ACC112 (cell line): ENCODE measurements at regions not wholly inside any gene's neighbourhood (a gene's known extent, or its start where the extent isn't known, plus 50 kb on each side); places are given as distances from the start of the nearest gene placed in this dataset.
"Not testable (repeated sequence)": the region's sequence is repeated elsewhere in the genome, so short reads cannot be mapped to it uniquely, and the experiment has no call there.

ENCODE experiments used
- H2AFZ ChIP-seq: fragments of 200-600 bp; sonication (generic); one replicate; pipeline ENCODE4 v1.6.0; 2017; ENCODE audit warnings: antibody characterized with exemption, low read length; ENCODE audit not compliant: unreplicated experiment
- H3K27ac ChIP-seq: fragments of 200-600 bp; sonication (generic); 2 replicates; pipeline ENCODE4 v1.5.1; 2014; ENCODE audit warnings: low read depth, mild to moderate bottlenecking, antibody characterized with exemption, low read length, moderate library complexity
- H3K27me3 ChIP-seq: fragments of 200-600 bp; sonication (generic); 2 replicates; pipeline ENCODE4 v1.6.1; 2014; ENCODE audit warnings: mild to moderate bottlenecking, antibody characterized with exemption, low read length, moderate library complexity, mixed read lengths; ENCODE audit not compliant: insufficient read depth
- H3K36me3 ChIP-seq: fragments of 200-600 bp; sonication (generic); 2 replicates; pipeline ENCODE4 v1.6.1; 2016; ENCODE audit warnings: mild to moderate bottlenecking, antibody characterized with exemption, low read length, moderate library complexity, mixed read lengths; ENCODE audit not compliant: insufficient read depth
- H3K4me1 ChIP-seq: fragments of 200-600 bp; sonication (generic); one replicate; pipeline ENCODE4 v1.6.1; 2016; ENCODE audit warnings: low read length, mixed read lengths; ENCODE audit not compliant: insufficient read depth, unreplicated experiment, control insufficient read depth
- H3K4me3 ChIP-seq: fragments of 200-600 bp; sonication (generic); 2 replicates; pipeline ENCODE4 v1.5.1; 2014; ENCODE audit warnings: mild to moderate bottlenecking, low read depth, low read length
- H3K79me2 ChIP-seq: fragments of 200-600 bp; sonication (generic); one replicate; pipeline ENCODE4 v1.6.0; 2016; ENCODE audit warnings: low read length; ENCODE audit not compliant: control insufficient read depth, unreplicated experiment, insufficient read depth

GRCh38 chr6:166253778-166254204 is 54.4 kb downstream of the PRR18 start:
- Histone ChIP-seq H3K4me3 (0 out of 2 replicates have a peak overlapping the region, but pooled peaks have one; percentile 42), H3K79me2 (no peaks in the 10 kb centered on the region), H3K4me1 (no peaks in the 10 kb centered on the region), H3K27ac (no peak overlapping the region), H2AFZ (no peak overlapping the region), H3K36me3 (no peaks in the 10 kb centered on the region), H3K27me3 (peaks cover 67% of the 10 kb centered on the region)

DNA sequence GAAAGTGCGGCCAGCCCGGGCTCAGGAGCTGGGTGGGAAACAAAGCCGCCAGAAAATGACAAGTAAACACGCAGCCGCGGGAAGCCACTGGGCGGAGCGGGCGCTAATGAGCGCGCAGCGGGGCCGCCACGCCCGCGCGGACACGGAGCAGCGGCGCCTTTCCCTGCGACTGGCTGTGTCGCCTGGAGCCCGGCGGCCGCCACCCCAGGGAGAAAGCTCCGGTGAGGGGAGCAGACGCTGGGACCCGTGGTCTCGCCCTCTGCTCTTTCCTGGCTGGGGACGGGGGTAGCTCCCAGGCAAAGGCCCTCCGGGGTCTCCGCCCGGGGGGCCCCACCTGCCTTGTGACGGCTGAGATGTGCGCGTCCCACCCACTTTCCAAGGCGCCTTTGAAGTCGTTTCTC is 54.9 kb downstream of the PRR18 start:
- Histone ChIP-seq H3K27ac (no peak overlapping the region), H3K4me1 (no peaks in the 10 kb centered on the region), H2AFZ (no peak overlapping the region), H3K36me3 (no peaks in the 10 kb centered on the region), H3K79me2 (no peaks in the 10 kb centered on the region), H3K27me3 (peaks cover 67% of the 10 kb centered on the region), H3K4me3 (peak overlapping the region; percentile 42)

GRCh38 chr6:166252601-166253000 is 55.6 kb downstream of the PRR18 start:
- H2AFZ ChIP-seq: no peak overlapping the region
- H3K4me3 ChIP-seq: no peak overlapping the region
- no peaks in the 10 kb centered on the region for H3K79me2 ChIP-seq
- no peak overlapping the region for H3K27ac ChIP-seq
- H3K27me3 ChIP-seq: peaks cover 61% of the 10 kb centered on the region
- H3K4me1 ChIP-seq: no peaks in the 10 kb centered on the region
- no peaks in the 10 kb centered on the region for H3K36me3 ChIP-seq

DNA sequence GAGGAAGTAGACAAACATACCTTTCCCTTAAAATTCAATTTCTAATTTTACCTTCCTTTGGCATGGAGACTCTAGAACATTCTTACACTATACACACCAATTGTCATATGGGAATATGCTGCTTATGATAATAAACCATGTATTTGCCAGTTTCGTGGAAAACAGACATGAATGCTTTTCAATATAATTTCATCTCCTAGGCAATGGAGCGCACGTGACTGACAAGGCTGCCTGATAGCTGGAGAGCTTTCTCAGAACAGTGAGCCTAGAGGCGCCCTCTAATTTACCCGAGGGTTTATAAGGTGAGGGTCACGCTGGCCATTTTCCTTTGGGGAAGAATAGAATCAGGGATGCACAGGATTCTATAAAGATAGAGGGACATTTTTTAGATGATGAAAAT is 56.5 kb downstream of the PRR18 start:
- no peak overlapping the region for H2AFZ ChIP-seq
- H3K27me3 ChIP-seq: peaks cover 53% of the 10 kb centered on the region
- H3K79me2 ChIP-seq: no peaks in the 10 kb centered on the region
- no peak overlapping the region for H3K27ac ChIP-seq
- no peak overlapping the region for H3K4me3 ChIP-seq
- no peaks in the 10 kb centered on the region for H3K36me3 ChIP-seq
- H3K4me1 ChIP-seq: no peaks in the 10 kb centered on the region

GRCh38 chr6:166251211-166251610 is 57.0 kb downstream of the PRR18 start:
- peaks cover 53% of the 10 kb centered on the region for H3K27me3 ChIP-seq
- no peak overlapping the region for H3K4me3 ChIP-seq
- H3K79me2 ChIP-seq: no peaks in the 10 kb centered on the region
- no peak overlapping the region for H2AFZ ChIP-seq
- no peak overlapping the region for H3K27ac ChIP-seq
- no peaks in the 10 kb centered on the region for H3K36me3 ChIP-seq
- no peaks in the 10 kb centered on the region for H3K4me1 ChIP-seq

DNA sequence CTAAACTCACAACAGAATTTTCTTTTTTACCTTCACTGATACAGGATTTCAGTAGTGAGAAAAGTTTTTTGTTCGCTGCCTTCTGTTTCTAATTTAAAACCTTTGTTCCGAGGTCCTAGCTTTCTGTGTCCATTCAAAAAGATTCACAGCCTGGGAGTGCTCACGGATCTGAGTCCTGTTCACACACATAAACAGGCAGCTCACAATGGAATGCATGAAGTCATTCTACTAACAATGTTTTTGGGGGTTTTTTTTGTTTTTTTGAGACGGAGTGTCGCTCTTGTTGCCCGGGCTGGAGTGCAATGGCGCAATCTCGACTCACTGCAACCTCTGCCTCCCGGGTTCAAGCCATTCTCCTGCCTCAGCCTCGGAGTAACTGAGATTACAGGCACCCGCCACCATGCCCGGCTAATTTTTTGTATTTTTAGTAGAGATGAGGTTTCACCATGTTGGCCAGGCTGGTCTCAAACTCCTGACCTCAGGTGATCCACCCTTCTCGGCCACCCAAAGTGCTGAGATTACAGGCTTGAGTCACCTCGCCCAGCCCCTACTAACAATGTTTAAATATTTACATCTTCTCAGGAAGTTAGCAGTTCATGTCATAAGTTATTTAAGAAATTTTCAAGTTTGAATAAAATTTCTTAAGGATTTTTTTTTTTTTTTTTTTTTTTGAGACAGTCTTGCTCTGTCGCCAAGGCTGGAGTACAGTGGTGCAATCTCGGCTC is 59.0 kb downstream of the PRR18 start:
- H3K27me3 ChIP-seq: peaks cover 58% of the 10 kb centered on the region
- not testable (repeated sequence) for H3K36me3 ChIP-seq, H2AFZ ChIP-seq, H3K4me3 ChIP-seq, H3K79me2 ChIP-seq, H3K4me1 ChIP-seq, H3K27ac ChIP-seq

GRCh38 chr6:166245148-166245547 is 63.0 kb downstream of the PRR18 start:
- Histone ChIP-seq H3K36me3 (no peaks in the 10 kb centered on the region), H3K79me2 (no peaks in the 10 kb centered on the region), H3K27ac (no peak overlapping the region), H3K27me3 (peaks cover 63% of the 10 kb centered on the region), H3K4me1 (no peaks in the 10 kb centered on the region), H2AFZ (no peak overlapping the region), H3K4me3 (no peak overlapping the region)

- no peaks in the 10 kb centered on the region for H3K79me2 ChIP-seq
- H2AFZ ChIP-seq: no peak overlapping the region
These were observed 63.7 kb downstream of the PRR18 start for GRCh38 chr6:166244353-166245045.

GRCh38 chr6:166242888-166243287 is 65.3 kb downstream of the PRR18 start:
- Histone ChIP-seq H2AFZ (no peak overlapping the region), H3K4me1 (no peaks in the 10 kb centered on the region), H3K27me3 (peaks cover 81% of the 10 kb centered on the region), H3K36me3 (no peaks in the 10 kb centered on the region), H3K79me2 (no peaks in the 10 kb centered on the region), H3K27ac (no peak overlapping the region), H3K4me3 (no peak overlapping the region)

More at GRCh38 chr6:166244353-166245045, 63.7 kb downstream of the PRR18 start:
- no peaks in the 10 kb centered on the region for H3K36me3 ChIP-seq
- H3K4me1 ChIP-seq: no peaks in the 10 kb centered on the region
- peaks cover 66% of the 10 kb centered on the region for H3K27me3 ChIP-seq
- no peak overlapping the region for H3K4me3 ChIP-seq
- no peak overlapping the region for H3K27ac ChIP-seq

DNA sequence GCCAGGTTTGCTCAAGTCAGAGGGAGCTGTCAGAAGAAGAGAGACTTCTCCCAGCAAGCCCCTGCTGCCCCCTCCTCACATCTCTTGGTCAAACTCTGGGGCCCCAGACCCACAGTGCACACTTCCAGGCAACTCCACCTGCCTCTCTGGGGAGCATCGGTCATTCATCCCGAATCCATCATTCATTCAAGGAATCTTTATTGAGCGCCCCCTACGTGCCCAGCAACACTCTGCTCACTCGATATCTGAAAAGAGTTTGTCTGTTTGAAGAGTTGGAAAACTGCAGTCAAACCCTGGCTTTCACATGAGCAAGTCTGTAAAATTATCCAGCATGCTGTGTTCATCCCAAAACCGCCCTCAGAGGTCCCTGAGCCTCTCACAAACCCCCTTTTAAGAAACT is 66.2 kb downstream of the PRR18 start:
- Histone ChIP-seq H3K79me2 (no peaks in the 10 kb centered on the region), H3K27me3 (peaks cover 90% of the 10 kb centered on the region), H3K4me3 (no peak overlapping the region), H3K27ac (no peak overlapping the region), H3K4me1 (no peaks in the 10 kb centered on the region), H2AFZ (no peak overlapping the region), H3K36me3 (no peaks in the 10 kb centered on the region)

GRCh38 chr6:166240889-166241288 is 67.3 kb downstream of the PRR18 start:
- no peak overlapping the region for H2AFZ ChIP-seq
- no peak overlapping the region for H3K27ac ChIP-seq
- no peaks in the 10 kb centered on the region for H3K79me2 ChIP-seq
- H3K4me1 ChIP-seq: no peaks in the 10 kb centered on the region
- H3K27me3 ChIP-seq: peaks cover 85% of the 10 kb centered on the region
- no peaks in the 10 kb centered on the region for H3K36me3 ChIP-seq
- H3K4me3 ChIP-seq: no peak overlapping the region
